ENCODE measurements at regions not wholly inside any gene's neighbourhood (a gene's known extent, or its start where the extent isn't known, plus 50 kb on each side); places are given as distances from the start of the nearest gene placed in this dataset.

DNA sequence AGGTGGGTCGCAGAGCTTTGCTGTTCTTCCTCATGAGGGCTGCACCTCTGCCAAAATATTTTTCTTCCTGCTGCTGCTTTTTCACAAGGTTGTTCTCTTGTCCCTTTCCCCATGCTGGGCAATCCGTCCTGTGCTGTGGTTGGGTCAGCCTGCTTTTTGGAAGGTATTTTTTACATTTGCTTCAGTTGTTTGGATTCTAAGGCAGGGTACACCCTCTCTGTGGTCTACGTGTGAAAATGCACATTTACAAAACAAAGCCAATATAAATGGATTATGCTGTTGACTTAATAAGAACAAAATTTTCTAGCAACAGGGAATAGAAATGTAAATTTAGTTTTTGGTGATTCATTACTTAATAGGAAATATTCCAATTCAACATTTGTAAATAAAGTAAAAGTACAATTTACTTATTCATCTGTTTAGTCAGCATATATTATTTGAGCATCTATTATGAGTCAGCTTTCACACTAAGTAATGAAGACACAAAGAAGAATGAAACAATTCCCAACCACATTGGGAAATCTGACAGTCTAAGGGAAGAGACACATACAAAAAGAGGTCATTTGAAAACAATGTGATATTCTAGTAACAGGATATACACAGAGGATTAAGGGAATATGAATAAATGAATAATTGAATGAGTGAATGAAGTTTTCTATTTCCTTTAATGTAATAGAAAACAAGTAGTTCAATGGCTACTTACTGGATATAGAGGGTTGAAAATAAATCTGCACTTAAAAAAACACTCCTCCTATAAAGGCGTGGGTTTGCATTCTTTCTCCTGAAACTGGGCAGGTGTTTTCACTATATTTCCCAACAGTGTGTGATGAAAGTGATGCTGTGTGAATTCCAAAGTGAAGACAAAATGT is 94.6 kb upstream of the PRICKLE1 start:
- TF ChIP-seq GATA2 (IDR thresholded peaks at IDR 0.05; ENCODE audit: insufficient read depth, insufficient read length, low read depth, low read length) (no peak), MYC (IDR thresholded peaks at IDR 0.05; ENCODE audit: low read depth, low read length) (no peak), POLR2AphosphoS5 (IDR thresholded peaks at IDR 0.05; ENCODE audit: insufficient read depth, low read depth, low read length) (no peak), POLR2A (IDR thresholded peaks at IDR 0.05; ENCODE audit: low read depth, low read length) (no peak), EZH2 (IDR thresholded peaks at IDR 0.05; ENCODE audit: borderline replicate concordance, low read depth, low read length, severe bottlenecking) (no peak), JUN (IDR thresholded peaks at IDR 0.05; ENCODE audit: borderline replicate concordance, insufficient read depth, insufficient read length, low read depth) (no peak), FOS (IDR thresholded peaks at IDR 0.05; ENCODE audit: borderline replicate concordance, insufficient read depth, low read length) (peak; percentile 36)
- TF ChIP-seq, protein P1, sequence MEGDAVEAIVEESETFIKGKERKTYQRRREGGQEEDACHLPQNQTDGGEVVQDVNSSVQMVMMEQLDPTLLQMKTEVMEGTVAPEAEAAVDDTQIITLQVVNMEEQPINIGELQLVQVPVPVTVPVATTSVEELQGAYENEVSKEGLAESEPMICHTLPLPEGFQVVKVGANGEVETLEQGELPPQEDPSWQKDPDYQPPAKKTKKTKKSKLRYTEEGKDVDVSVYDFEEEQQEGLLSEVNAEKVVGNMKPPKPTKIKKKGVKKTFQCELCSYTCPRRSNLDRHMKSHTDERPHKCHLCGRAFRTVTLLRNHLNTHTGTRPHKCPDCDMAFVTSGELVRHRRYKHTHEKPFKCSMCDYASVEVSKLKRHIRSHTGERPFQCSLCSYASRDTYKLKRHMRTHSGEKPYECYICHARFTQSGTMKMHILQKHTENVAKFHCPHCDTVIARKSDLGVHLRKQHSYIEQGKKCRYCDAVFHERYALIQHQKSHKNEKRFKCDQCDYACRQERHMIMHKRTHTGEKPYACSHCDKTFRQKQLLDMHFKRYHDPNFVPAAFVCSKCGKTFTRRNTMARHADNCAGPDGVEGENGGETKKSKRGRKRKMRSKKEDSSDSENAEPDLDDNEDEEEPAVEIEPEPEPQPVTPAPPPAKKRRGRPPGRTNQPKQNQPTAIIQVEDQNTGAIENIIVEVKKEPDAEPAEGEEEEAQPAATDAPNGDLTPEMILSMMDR (IDR thresholded peaks at IDR 0.05; ENCODE audit: extremely low read depth in 1 of 2, insufficient read depth in 1 of 2, low read depth in 1 of 2, low read length in 2 of 2) = no peak
- TF ChIP-seq, protein P2, sequence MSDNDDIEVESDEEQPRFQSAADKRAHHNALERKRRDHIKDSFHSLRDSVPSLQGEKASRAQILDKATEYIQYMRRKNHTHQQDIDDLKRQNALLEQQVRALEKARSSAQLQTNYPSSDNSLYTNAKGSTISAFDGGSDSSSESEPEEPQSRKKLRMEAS (IDR thresholded peaks at IDR 0.05; ENCODE audit: insufficient read depth, insufficient read length) = no peak

Data from endothelial cell of umbilical vein (primary cell).